ENCODE measurements at regions not wholly inside any gene's neighbourhood (a gene's known extent, or its start where the extent isn't known, plus 50 kb on each side); places are given as distances from the start of the nearest gene placed in this dataset.

- TF ChIP-seq PKNOX1 (IDR thresholded peaks at IDR 0.05) (no peak), XRCC4 (IDR thresholded peaks at IDR 0.05; ENCODE audit: extremely low read depth, insufficient read depth, insufficient read length) (no peak), MECOM (CRISPR knock-in tag; IDR thresholded peaks at IDR 0.05) (no peak), ZNF280A (IDR thresholded peaks at IDR 0.05; ENCODE audit: low read depth, partially characterized antibody) (no peak), BCL6 (CRISPR knock-in tag; IDR thresholded peaks at IDR 0.05) (no peak), ZNF583 (CRISPR knock-in tag; IDR thresholded peaks at IDR 0.05) (no peak), RBM14 (IDR thresholded peaks at IDR 0.05; ENCODE audit: borderline replicate concordance, insufficient read depth, low read depth, low read length) (no peak)
Observed at GRCh38 chr3:135759651-135760050, 205.9 kb upstream of the PPP2R3A start (continued).

GRCh38 chr3:135760581-135760980, 204.9 kb upstream of the PPP2R3A start:
- H3K36me3 ChIP-seq (ENCODE audit: control insufficient read depth, insufficient read depth, low read length), result no peaks in the 10 kb centered on the region
- H4K20me1 ChIP-seq (replicated peaks; ENCODE audit: control insufficient read depth, insufficient read depth, low read length), result no peaks in the 10 kb centered on the region
- no peaks in the 10 kb centered on the region for H3K79me2 ChIP-seq (ENCODE audit: control insufficient read depth, insufficient read depth, low read length)
- H3K9me1 ChIP-seq (ENCODE audit: control insufficient read depth, insufficient read depth, low read length), result no peaks in the 10 kb centered on the region
- DNase-seq (ENCODE audit: extremely low read depth in 1 of 4, low spot score in 3 of 4) (no peak), FAIRE-seq (no peak), ATAC-seq (no peak)
- H3K9me3 ChIP-seq (replicated peaks; ENCODE audit: control insufficient read depth, insufficient read depth, low read depth, low read length), result no peaks in the 10 kb centered on the region
- in situ Hi-C loops (cut with MboI), result no loop called here
- intact Hi-C loops (cut with micrococcal nuclease), result no loop called here
- no peak overlapping the region for H3K4me3 ChIP-seq
- H3K4me1 ChIP-seq (replicated peaks in 1 of 2; ENCODE audit: control insufficient read depth in 2 of 2, insufficient read depth in 2 of 2, low read length in 2 of 2), result no peaks in the 10 kb centered on the region
- ChIA-PET CTCF (ENCODE audit: low intra/inter-chr PET ratio) (no interaction called here), POLR2A (no interaction called here)
- H3K9ac ChIP-seq (ENCODE audit: insufficient read depth in 1 of 2, low read depth in 2 of 2, low read length in 2 of 2), result no peak overlapping the region
- H3K27ac ChIP-seq (ENCODE audit: extremely low read depth, low read depth, low read length), result no peak overlapping the region
- H3K4me2 ChIP-seq (ENCODE audit: insufficient read depth, low read length), result no peak overlapping the region
- 0% methylated on average over 3 of the region's 3 CpGs for WGBS (ENCODE audit: insufficient coverage, low coverage, missing lambda C conversion rate)
- BruUV-seq (replicated peaks), result no TSS peak
- no peak overlapping the region for H2AFZ ChIP-seq (ENCODE audit: low read depth, low read length)
- no peaks in the 10 kb centered on the region for H3K27me3 ChIP-seq (ENCODE audit: control insufficient read depth in 2 of 2, insufficient read depth in 2 of 2, low read length in 2 of 2)
- TF ChIP-seq MITF (IDR thresholded peaks at IDR 0.05) (no peak), BRD9 (IDR thresholded peaks at IDR 0.05; ENCODE audit: low read depth, partially characterized antibody) (no peak), ATF1 (CRISPR knock-in tag; IDR thresholded peaks at IDR 0.05) (no peak), ATF1 (tag; IDR thresholded peaks at IDR 0.05) (no peak), U2AF2 (optimal IDR thresholded peaks at IDR 0.05; ENCODE audit: low read depth, low read length) (no peak), CLOCK (CRISPR knock-in tag; IDR thresholded peaks at IDR 0.05; ENCODE audit: borderline replicate concordance) (no peak), ZNF639 (CRISPR knock-in tag; conservative IDR thresholded peaks at IDR 0.05 in 1 of 2, IDR thresholded peaks at IDR 0.05 in 1 of 2) (no peak), GTF2A2 (tag; IDR thresholded peaks at IDR 0.05) (no peak)

All from K562 (cell line).